ENCODE measurements at regions not wholly inside any gene's neighbourhood (a gene's known extent, or its start where the extent isn't known, plus 50 kb on each side); places are given as distances from the start of the nearest gene placed in this dataset.
"Not testable (repeated sequence)": the region's sequence is repeated elsewhere in the genome, so short reads cannot be mapped to it uniquely, and the experiment has no call there.

- no peaks in the 10 kb centered on the region for H3K36me3 Mint-ChIP-seq (ENCODE audit: insufficient read depth)
- H3K4me1 Mint-ChIP-seq = no peaks in the 10 kb centered on the region
- H3K27me3 Mint-ChIP-seq = peaks cover 66% of the 10 kb centered on the region
- H3K27ac Mint-ChIP-seq (ENCODE audit: low read depth) = no peak overlapping the region
- DNase-seq (ENCODE audit: low spot score in 2 of 2) (no peak), ATAC-seq (replicated peaks; ENCODE audit: extremely low read depth, poor library complexity, severe bottlenecking) (no peak)
- no peak overlapping the region for H3K4me3 Mint-ChIP-seq
- no peaks in the 10 kb centered on the region for H3K9me3 Mint-ChIP-seq
These were observed 129.9 kb downstream of the BOD1 start for GRCh38 chr5:173486355-173487225.

GRCh38 chr5:173484569-173484968 is 131.9 kb downstream of the BOD1 start:
- no peaks in the 10 kb centered on the region for H3K4me1 Mint-ChIP-seq
- H3K9me3 Mint-ChIP-seq = no peaks in the 10 kb centered on the region
- DNase-seq (ENCODE audit: low spot score in 2 of 2) (no peak), ATAC-seq (replicated peaks; ENCODE audit: extremely low read depth, poor library complexity, severe bottlenecking) (no peak)
- H3K36me3 Mint-ChIP-seq (ENCODE audit: insufficient read depth) = no peaks in the 10 kb centered on the region
- no peak overlapping the region for H3K27ac Mint-ChIP-seq (ENCODE audit: low read depth)
- H3K4me3 Mint-ChIP-seq = no peak overlapping the region
- H3K27me3 Mint-ChIP-seq = peaks cover 46% of the 10 kb centered on the region

GRCh38 chr5:173483599-173483998 is 132.9 kb downstream of the BOD1 start:
- not testable (repeated sequence) for H3K27ac Mint-ChIP-seq (ENCODE audit: low read depth); DNase-seq (ENCODE audit: low spot score in 2 of 2)

GRCh38 chr5:173483160-173483559 is 133.3 kb downstream of the BOD1 start:
- H3K4me1 Mint-ChIP-seq = no peaks in the 10 kb centered on the region
- ATAC-seq (replicated peaks; ENCODE audit: extremely low read depth, poor library complexity, severe bottlenecking) (no peak), DNase-seq (ENCODE audit: low spot score in 2 of 2) (no peak)
- no peak overlapping the region for H3K4me3 Mint-ChIP-seq
- no peaks in the 10 kb centered on the region for H3K9me3 Mint-ChIP-seq
- H3K36me3 Mint-ChIP-seq (ENCODE audit: insufficient read depth) = no peaks in the 10 kb centered on the region
- no peak overlapping the region for H3K27ac Mint-ChIP-seq (ENCODE audit: low read depth)
- peaks cover 49% of the 10 kb centered on the region for H3K27me3 Mint-ChIP-seq

More at GRCh38 chr5:173483599-173483998, 132.9 kb downstream of the BOD1 start:
- not testable (repeated sequence) for H3K36me3 Mint-ChIP-seq (ENCODE audit: insufficient read depth); H3K9me3 Mint-ChIP-seq; ATAC-seq (replicated peaks; ENCODE audit: extremely low read depth, poor library complexity, severe bottlenecking); H3K4me1 Mint-ChIP-seq; H3K4me3 Mint-ChIP-seq
- peaks cover 48% of the 10 kb centered on the region for H3K27me3 Mint-ChIP-seq

- peaks cover 42% of the 10 kb centered on the region for H3K27me3 Mint-ChIP-seq
- no peaks in the 10 kb centered on the region for H3K36me3 Mint-ChIP-seq (ENCODE audit: insufficient read depth)
- H3K4me3 Mint-ChIP-seq = no peak overlapping the region
- DNase-seq (ENCODE audit: low spot score in 2 of 2) (no peak), ATAC-seq (replicated peaks; ENCODE audit: extremely low read depth, poor library complexity, severe bottlenecking) (no peak)
- no peaks in the 10 kb centered on the region for H3K4me1 Mint-ChIP-seq
- no peak overlapping the region for H3K27ac Mint-ChIP-seq (ENCODE audit: low read depth)
- no peaks in the 10 kb centered on the region for H3K9me3 Mint-ChIP-seq
These were observed 134.6 kb downstream of the BOD1 start for GRCh38 chr5:173481821-173482220.

GRCh38 chr5:173480896-173481295 is 135.6 kb downstream of the BOD1 start:
- Mint-ChIP-seq H3K27ac (ENCODE audit: low read depth) (no peak overlapping the region), H3K4me1 (no peaks in the 10 kb centered on the region), H3K36me3 (ENCODE audit: insufficient read depth) (no peaks in the 10 kb centered on the region), H3K27me3 (peaks cover 34% of the 10 kb centered on the region), H3K4me3 (no peak overlapping the region), H3K9me3 (no peaks in the 10 kb centered on the region)
- ATAC-seq (replicated peaks; ENCODE audit: extremely low read depth, poor library complexity, severe bottlenecking) = no peak
- DNase-seq (ENCODE audit: low spot score in 2 of 2) = no peak

GRCh38 chr5:173479711-173480110 is 136.7 kb downstream of the BOD1 start:
- DNase-seq (ENCODE audit: low spot score in 2 of 2) (no peak), ATAC-seq (replicated peaks; ENCODE audit: extremely low read depth, poor library complexity, severe bottlenecking) (no peak)
- Mint-ChIP-seq H3K4me3 (no peak overlapping the region), H3K4me1 (no peaks in the 10 kb centered on the region), H3K9me3 (no peaks in the 10 kb centered on the region), H3K27me3 (peaks cover 29% of the 10 kb centered on the region), H3K27ac (ENCODE audit: low read depth) (no peak overlapping the region), H3K36me3 (ENCODE audit: insufficient read depth) (no peaks in the 10 kb centered on the region)

- no peaks in the 10 kb centered on the region for H3K36me3 Mint-ChIP-seq (ENCODE audit: insufficient read depth)
- no peaks in the 10 kb centered on the region for H3K9me3 Mint-ChIP-seq
- no peak overlapping the region for H3K4me3 Mint-ChIP-seq
- H3K27ac Mint-ChIP-seq (ENCODE audit: low read depth) = no peak overlapping the region
- DNase-seq (ENCODE audit: low spot score in 2 of 2) = no peak
- peaks cover 21% of the 10 kb centered on the region for H3K27me3 Mint-ChIP-seq
- ATAC-seq (replicated peaks; ENCODE audit: extremely low read depth, poor library complexity, severe bottlenecking) = no peak
- no peaks in the 10 kb centered on the region for H3K4me1 Mint-ChIP-seq
These were observed 139.0 kb downstream of the BOD1 start for GRCh38 chr5:173477345-173478040.

GRCh38 chr5:173475780-173476179 is 140.7 kb downstream of the BOD1 start:
- DNase-seq (ENCODE audit: low spot score in 2 of 2) (no peak), ATAC-seq (replicated peaks; ENCODE audit: extremely low read depth, poor library complexity, severe bottlenecking) (no peak)
- Mint-ChIP-seq H3K27ac (ENCODE audit: low read depth) (no peak overlapping the region), H3K4me1 (no peaks in the 10 kb centered on the region), H3K36me3 (ENCODE audit: insufficient read depth) (no peaks in the 10 kb centered on the region), H3K9me3 (no peaks in the 10 kb centered on the region), H3K27me3 (peaks cover 21% of the 10 kb centered on the region), H3K4me3 (no peak overlapping the region)

GRCh38 chr5:173474881-173475287 is 141.6 kb downstream of the BOD1 start:
- no peak for ATAC-seq (replicated peaks; ENCODE audit: extremely low read depth, poor library complexity, severe bottlenecking)
- H3K4me1 Mint-ChIP-seq = no peaks in the 10 kb centered on the region
- H3K4me3 Mint-ChIP-seq = no peak overlapping the region
- peaks cover 21% of the 10 kb centered on the region for H3K27me3 Mint-ChIP-seq
- DNase-seq (ENCODE audit: low spot score in 2 of 2) = no peak
- no peaks in the 10 kb centered on the region for H3K9me3 Mint-ChIP-seq
- H3K36me3 Mint-ChIP-seq (ENCODE audit: insufficient read depth) = no peaks in the 10 kb centered on the region
- no peak overlapping the region for H3K27ac Mint-ChIP-seq (ENCODE audit: low read depth)

GRCh38 chr5:173473288-173473687 is 143.2 kb downstream of the BOD1 start:
- H3K27me3 Mint-ChIP-seq = peaks cover 8% of the 10 kb centered on the region
- H3K4me3 Mint-ChIP-seq = no peak overlapping the region
- DNase-seq (ENCODE audit: low spot score in 2 of 2) (no peak), ATAC-seq (replicated peaks; ENCODE audit: extremely low read depth, poor library complexity, severe bottlenecking) (no peak)
- no peaks in the 10 kb centered on the region for H3K9me3 Mint-ChIP-seq
- no peaks in the 10 kb centered on the region for H3K4me1 Mint-ChIP-seq
- no peak overlapping the region for H3K27ac Mint-ChIP-seq (ENCODE audit: low read depth)
- H3K36me3 Mint-ChIP-seq (ENCODE audit: insufficient read depth) = no peaks in the 10 kb centered on the region

- no peak overlapping the region for H3K27ac Mint-ChIP-seq (ENCODE audit: low read depth)
- no peaks in the 10 kb centered on the region for H3K9me3 Mint-ChIP-seq
- ATAC-seq (replicated peaks; ENCODE audit: extremely low read depth, poor library complexity, severe bottlenecking) (no peak), DNase-seq (ENCODE audit: low spot score in 2 of 2) (no peak)
- no peaks in the 10 kb centered on the region for H3K4me1 Mint-ChIP-seq
- peaks cover 3% of the 10 kb centered on the region for H3K27me3 Mint-ChIP-seq
- H3K4me3 Mint-ChIP-seq = no peak overlapping the region
- no peaks in the 10 kb centered on the region for H3K36me3 Mint-ChIP-seq (ENCODE audit: insufficient read depth)
These were observed 143.6 kb downstream of the BOD1 start for GRCh38 chr5:173472784-173473278.

- Mint-ChIP-seq H3K9me3 (no peaks in the 10 kb centered on the region), H3K27me3 (no peaks in the 10 kb centered on the region), H3K4me3 (no peak overlapping the region), H3K36me3 (ENCODE audit: insufficient read depth) (no peaks in the 10 kb centered on the region), H3K27ac (ENCODE audit: low read depth) (no peak overlapping the region), H3K4me1 (no peaks in the 10 kb centered on the region)
- DNase-seq (ENCODE audit: low spot score in 2 of 2) (no peak), ATAC-seq (replicated peaks; ENCODE audit: extremely low read depth, poor library complexity, severe bottlenecking) (no peak)
These were observed 143.9 kb upstream of the STC2 start for GRCh38 chr5:173472164-173472563.
